Stimulated activated naive CD8-positive, alpha-beta T cell treated with anti-CD3 and anti-CD28 coated beads, Interleukin-15, Interleukin-2, amounts not matched to agents 100 U/mL and 50 U/mL, for 24 hours (primary cell): ENCODE measurements at regions not wholly inside any gene's neighbourhood (a gene's known extent, or its start where the extent isn't known, plus 50 kb on each side); places are given as distances from the start of the nearest gene placed in this dataset.

Source experiments
- ATAC-seq: fragments of 150-1000 bp; cut with Tn5 transposase; one replicate; pipeline ENCODE4 v1.10.0; 2021
- DNase-seq: peaks from one replicate; pipeline ENCODE4 v3.0.0; 2021

GRCh38 chr10:2949948-2950354, 117.4 kb upstream of the PFKP start:
- DNase-seq (peak; percentile 30), ATAC-seq (peak; percentile 76)

GRCh38 chr10:2949221-2949947, 118.0 kb upstream of the PFKP start:
- DNase-seq (no peak), ATAC-seq (no peak)

- DNase-seq (no peak), ATAC-seq (no peak)
Measured at GRCh38 chr10:2948127-2948854, 119.1 kb upstream of the PFKP start.

- ATAC-seq (no peak), DNase-seq (no peak)
Measured at GRCh38 chr10:2944788-2945187, 122.6 kb upstream of the PFKP start.

- DNase-seq (no peak), ATAC-seq (no peak)
Measured at GRCh38 chr10:2943932-2944614, 123.3 kb upstream of the PFKP start.

GRCh38 chr10:2942938-2943337, 124.4 kb upstream of the PFKP start:
- no peak for DNase-seq
- ATAC-seq: no peak

GRCh38 chr10:2938869-2939268, 128.5 kb upstream of the PFKP start:
- DNase-seq (no peak), ATAC-seq (no peak)

GRCh38 chr10:2936816-2937215, 130.5 kb upstream of the PFKP start:
- ATAC-seq: no peak
- no peak for DNase-seq

GRCh38 chr10:2935647-2936386, 131.5 kb upstream of the PFKP start:
- no peak for DNase-seq
- ATAC-seq: no peak

- no peak for ATAC-seq
- no peak for DNase-seq
Measured at GRCh38 chr10:2933924-2934323, 133.4 kb upstream of the PFKP start.

- DNase-seq (no peak), ATAC-seq (no peak)
Measured at GRCh38 chr10:2933519-2933918, 133.8 kb upstream of the PFKP start.

GRCh38 chr10:2933071-2933470, 134.3 kb upstream of the PFKP start:
- DNase-seq (no peak), ATAC-seq (no peak)

- ATAC-seq: no peak
Measured at GRCh38 chr10:2929480-2930258, 137.7 kb upstream of the PFKP start.

GRCh38 chr10:2927958-2928840, 139.1 kb upstream of the PFKP start:
- peak; percentile 45 for ATAC-seq

More at GRCh38 chr10:2929480-2930258, 137.7 kb upstream of the PFKP start:
- DNase-seq: no peak

GRCh38 chr10:2926918-2927660, 140.3 kb upstream of the PFKP start:
- ATAC-seq: no peak

More at GRCh38 chr10:2927958-2928840, 139.1 kb upstream of the PFKP start:
- peak; percentile 81 for DNase-seq

GRCh38 chr10:2925631-2926030, 141.7 kb upstream of the PFKP start:
- DNase-seq: no peak
- no peak for ATAC-seq

More at GRCh38 chr10:2926918-2927660, 140.3 kb upstream of the PFKP start:
- no peak for DNase-seq

GRCh38 chr10:2924431-2924830, 142.9 kb upstream of the PFKP start:
- DNase-seq: no peak
- no peak for ATAC-seq

- no peak for DNase-seq
- ATAC-seq: no peak
Measured at GRCh38 chr10:2921956-2922680, 145.2 kb upstream of the PFKP start.

- DNase-seq: no peak
- no peak for ATAC-seq
Measured at GRCh38 chr10:2920637-2921036, 146.7 kb upstream of the PFKP start.
